IMR-90 (cell line): ENCODE measurements at regions not wholly inside any gene's neighbourhood (a gene's known extent, or its start where the extent isn't known, plus 50 kb on each side); places are given as distances from the start of the nearest gene placed in this dataset.

ENCODE experiments used
- BHLHE40 ChIP-seq: fragments of 150-350 bp; IDR thresholded peaks from 2 replicates; pipeline ENCODE4 v1.6.1; 2016; ENCODE audit warnings: mild to moderate bottlenecking, low read depth, low read length
- CEBPB ChIP-seq: IDR thresholded peaks from 2 replicates; pipeline ENCODE4 v1.6.1; 2012; ENCODE audit warnings: low read depth, low read length, improper control_type of control experiment
- ELK1 ChIP-seq: fragments of 150-350 bp; IDR thresholded peaks from 2 replicates; pipeline ENCODE4 v1.6.1; 2016; ENCODE audit warnings: low read depth, mild to moderate bottlenecking, low read length, moderate library complexity, borderline replicate concordance
- FOS ChIP-seq: fragments of 150-350 bp; IDR thresholded peaks from 2 replicates; pipeline ENCODE4 v1.6.1; 2016; ENCODE audit warnings: low read depth, low read length
- MAFK ChIP-seq: IDR thresholded peaks from 2 replicates; pipeline ENCODE4 v1.6.1; 2012; ENCODE audit warnings: low read depth, low read length, improper control_type of control experiment
- MAZ ChIP-seq: IDR thresholded peaks from 2 replicates; pipeline ENCODE4 v1.6.1; 2012; ENCODE audit warnings: low read depth, mild to moderate bottlenecking, low read length, improper control_type of control experiment, moderate library complexity, borderline replicate concordance
- NFE2L2 ChIP-seq: fragments of 150-350 bp; IDR thresholded peaks from 2 replicates; pipeline ENCODE4 v1.6.1; 2016; ENCODE audit warnings: low read depth, mild to moderate bottlenecking, low read length
- POLR2A ChIP-seq: IDR thresholded peaks from 2 replicates; pipeline ENCODE4 v1.6.1; 2012; ENCODE audit warnings: mild to moderate bottlenecking, low read depth, low read length
- RAD21 ChIP-seq: IDR thresholded peaks from 2 replicates; pipeline ENCODE4 v1.6.1; 2012; ENCODE audit warnings: low read length, improper control_type of control experiment
- RCOR1 ChIP-seq: IDR thresholded peaks from 2 replicates; pipeline ENCODE4 v1.6.1; 2012; ENCODE audit warnings: mild to moderate bottlenecking, low read length, improper control_type of control experiment; ENCODE audit not compliant: insufficient replicate concordance
- RFX5 ChIP-seq: IDR thresholded peaks from 2 replicates; pipeline ENCODE4 v1.8.0; 2012; ENCODE audit warnings: low read depth, mild to moderate bottlenecking, low read length, moderate library complexity
- SMC3 ChIP-seq: fragments of 150-350 bp; IDR thresholded peaks from 2 replicates; pipeline ENCODE4 v1.6.1; 2016; ENCODE audit warnings: low read depth, mild to moderate bottlenecking, antibody characterized with exemption, low read length, moderate library complexity
- USF2 ChIP-seq: fragments of 150-350 bp; IDR thresholded peaks from 2 replicates; pipeline ENCODE4 v1.6.1; 2017; ENCODE audit warnings: mild to moderate bottlenecking, antibody characterized with exemption, low read length, low read depth
- TF ChIP-seq, protein P1 (sequence below): conservative IDR thresholded peaks from 2 replicates; pipeline ENCODE4 v1.5.1; 2012; ENCODE audit warnings: mild to moderate bottlenecking, low read depth, low read length, improper control_type of control experiment

GRCh38 chr6:166747644-166748595, 120.9 kb upstream of the RPS6KA2 start:
- TF ChIP-seq RFX5: no peak
- TF ChIP-seq, protein P1, sequence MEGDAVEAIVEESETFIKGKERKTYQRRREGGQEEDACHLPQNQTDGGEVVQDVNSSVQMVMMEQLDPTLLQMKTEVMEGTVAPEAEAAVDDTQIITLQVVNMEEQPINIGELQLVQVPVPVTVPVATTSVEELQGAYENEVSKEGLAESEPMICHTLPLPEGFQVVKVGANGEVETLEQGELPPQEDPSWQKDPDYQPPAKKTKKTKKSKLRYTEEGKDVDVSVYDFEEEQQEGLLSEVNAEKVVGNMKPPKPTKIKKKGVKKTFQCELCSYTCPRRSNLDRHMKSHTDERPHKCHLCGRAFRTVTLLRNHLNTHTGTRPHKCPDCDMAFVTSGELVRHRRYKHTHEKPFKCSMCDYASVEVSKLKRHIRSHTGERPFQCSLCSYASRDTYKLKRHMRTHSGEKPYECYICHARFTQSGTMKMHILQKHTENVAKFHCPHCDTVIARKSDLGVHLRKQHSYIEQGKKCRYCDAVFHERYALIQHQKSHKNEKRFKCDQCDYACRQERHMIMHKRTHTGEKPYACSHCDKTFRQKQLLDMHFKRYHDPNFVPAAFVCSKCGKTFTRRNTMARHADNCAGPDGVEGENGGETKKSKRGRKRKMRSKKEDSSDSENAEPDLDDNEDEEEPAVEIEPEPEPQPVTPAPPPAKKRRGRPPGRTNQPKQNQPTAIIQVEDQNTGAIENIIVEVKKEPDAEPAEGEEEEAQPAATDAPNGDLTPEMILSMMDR: no peak
- TF ChIP-seq POLR2A: no peak
- TF ChIP-seq ELK1: no peak
- TF ChIP-seq MAFK: no peak
- no peak for TF ChIP-seq SMC3
- no peak for TF ChIP-seq BHLHE40
- no peak for TF ChIP-seq USF2
- TF ChIP-seq RAD21: no peak
- no peak for TF ChIP-seq CEBPB
- no peak for TF ChIP-seq NFE2L2
- no peak for TF ChIP-seq RCOR1
- no peak for TF ChIP-seq FOS
- TF ChIP-seq MAZ: no peak
